ENCODE measurements at regions not wholly inside any gene's neighbourhood (a gene's known extent, or its start where the extent isn't known, plus 50 kb on each side); places are given as distances from the start of the nearest gene placed in this dataset.

DNA sequence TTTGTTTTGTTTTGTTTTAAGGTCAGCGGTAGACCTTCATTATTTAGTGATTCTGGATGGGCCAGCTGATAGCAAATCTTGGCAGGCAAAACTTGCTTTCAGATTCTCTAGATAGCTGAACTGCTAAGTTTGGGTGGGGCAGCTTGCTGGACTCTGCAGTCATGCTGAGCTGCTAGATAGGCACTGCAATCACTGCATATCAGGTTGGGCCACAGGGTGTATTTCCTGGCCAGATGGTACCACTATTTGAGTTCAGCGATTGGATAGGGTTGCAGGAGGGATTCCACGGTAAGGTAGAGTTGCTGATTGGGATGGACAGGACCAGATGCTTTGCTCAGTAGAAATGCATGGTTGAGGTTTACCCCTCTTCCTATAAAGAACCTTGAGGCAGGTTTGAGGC lies 579.3 kb upstream of the ADGRL4 start:
- TF ChIP-seq, protein P1, sequence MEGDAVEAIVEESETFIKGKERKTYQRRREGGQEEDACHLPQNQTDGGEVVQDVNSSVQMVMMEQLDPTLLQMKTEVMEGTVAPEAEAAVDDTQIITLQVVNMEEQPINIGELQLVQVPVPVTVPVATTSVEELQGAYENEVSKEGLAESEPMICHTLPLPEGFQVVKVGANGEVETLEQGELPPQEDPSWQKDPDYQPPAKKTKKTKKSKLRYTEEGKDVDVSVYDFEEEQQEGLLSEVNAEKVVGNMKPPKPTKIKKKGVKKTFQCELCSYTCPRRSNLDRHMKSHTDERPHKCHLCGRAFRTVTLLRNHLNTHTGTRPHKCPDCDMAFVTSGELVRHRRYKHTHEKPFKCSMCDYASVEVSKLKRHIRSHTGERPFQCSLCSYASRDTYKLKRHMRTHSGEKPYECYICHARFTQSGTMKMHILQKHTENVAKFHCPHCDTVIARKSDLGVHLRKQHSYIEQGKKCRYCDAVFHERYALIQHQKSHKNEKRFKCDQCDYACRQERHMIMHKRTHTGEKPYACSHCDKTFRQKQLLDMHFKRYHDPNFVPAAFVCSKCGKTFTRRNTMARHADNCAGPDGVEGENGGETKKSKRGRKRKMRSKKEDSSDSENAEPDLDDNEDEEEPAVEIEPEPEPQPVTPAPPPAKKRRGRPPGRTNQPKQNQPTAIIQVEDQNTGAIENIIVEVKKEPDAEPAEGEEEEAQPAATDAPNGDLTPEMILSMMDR (IDR thresholded peaks at IDR 0.05; ENCODE audit: low read depth, low read length, missing input control): no peak
- TF ChIP-seq, protein P2, sequence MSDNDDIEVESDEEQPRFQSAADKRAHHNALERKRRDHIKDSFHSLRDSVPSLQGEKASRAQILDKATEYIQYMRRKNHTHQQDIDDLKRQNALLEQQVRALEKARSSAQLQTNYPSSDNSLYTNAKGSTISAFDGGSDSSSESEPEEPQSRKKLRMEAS (IDR thresholded peaks at IDR 0.05): no peak
- no peak for TF ChIP-seq NR2F2 (IDR thresholded peaks at IDR 0.05)
- no peak for TF ChIP-seq EGR1 (IDR thresholded peaks at IDR 0.05; ENCODE audit: low read depth in 2 of 2)
- no peak for TF ChIP-seq JUND (IDR thresholded peaks at IDR 0.05)

All from liver (tissue), 3 donors.